GM12878 (cell line): ENCODE measurements at regions not wholly inside any gene's neighbourhood (a gene's known extent, or its start where the extent isn't known, plus 50 kb on each side); places are given as distances from the start of the nearest gene placed in this dataset.

Experiments
- BCLAF1 ChIP-seq: fragments of 450-650 bp; IDR thresholded peaks from 2 replicates; pipeline ENCODE4 v1.6.1; 2017; ENCODE audit warnings: antibody characterized with exemption, mild to moderate bottlenecking, moderate library complexity
- CBX5 ChIP-seq: sonication (generic); IDR thresholded peaks from 2 replicates; pipeline ENCODE4 v1.6.1; 2016; ENCODE audit warnings: low read depth, moderate library complexity, mild to moderate bottlenecking, inconsistent platforms
- CHD2 ChIP-seq: IDR thresholded peaks from 2 replicates; pipeline ENCODE4 v1.6.1; 2011; ENCODE audit warnings: low read depth, low read length, improper control_type of control experiment, borderline replicate concordance
- MTA3 ChIP-seq: IDR thresholded peaks from 2 replicates; pipeline ENCODE4 v1.6.1; 2012; ENCODE audit warnings: low read length, inconsistent platforms, borderline replicate concordance
- PML ChIP-seq: IDR thresholded peaks from 2 replicates; pipeline ENCODE4 v1.6.1; 2012; ENCODE audit warnings: low read length, inconsistent platforms
- SREBF2 ChIP-seq: IDR thresholded peaks from 2 replicates; pipeline ENCODE4 v1.6.1; 2012; ENCODE audit warnings: mild to moderate bottlenecking, low read length
- SUPT20H ChIP-seq: IDR thresholded peaks from 2 replicates; pipeline ENCODE4 v1.6.1; 2011; ENCODE audit warnings: low read depth, mild to moderate bottlenecking, low read length, moderate library complexity, borderline replicate concordance; ENCODE audit not compliant: control insufficient read depth
- YY1 ChIP-seq: IDR thresholded peaks from 2 replicates; pipeline ENCODE4 v1.6.1; 2011; ENCODE audit warnings: low read depth, mild to moderate bottlenecking, low read length
- ZNF217 ChIP-seq: fragments of 450-650 bp; IDR thresholded peaks from 2 replicates; pipeline ENCODE4 v1.6.1; 2017; ENCODE audit warnings: antibody characterized with exemption, mild to moderate bottlenecking
- TF ChIP-seq, protein P1 (sequence below): fragments of 450-650 bp; IDR thresholded peaks from 2 replicates; pipeline ENCODE4 v1.6.1; 2017; ENCODE audit warnings: mild to moderate bottlenecking, low read depth, inconsistent platforms; ENCODE audit not compliant: poor library complexity, severe bottlenecking
- TF ChIP-seq, protein P2 (sequence below): fragments of 450-650 bp; IDR thresholded peaks from 2 replicates; pipeline ENCODE4 v1.6.1; 2018; ENCODE audit warnings: mild to moderate bottlenecking, low read depth, moderate library complexity; ENCODE audit not compliant: partially characterized antibody

- TF ChIP-seq MTA3: no peak
- no peak for TF ChIP-seq PML
- TF ChIP-seq YY1: no peak
- no peak for TF ChIP-seq CBX5
- no peak for TF ChIP-seq CHD2
- TF ChIP-seq SREBF2: no peak
- TF ChIP-seq SUPT20H: no peak
- TF ChIP-seq, protein P1, sequence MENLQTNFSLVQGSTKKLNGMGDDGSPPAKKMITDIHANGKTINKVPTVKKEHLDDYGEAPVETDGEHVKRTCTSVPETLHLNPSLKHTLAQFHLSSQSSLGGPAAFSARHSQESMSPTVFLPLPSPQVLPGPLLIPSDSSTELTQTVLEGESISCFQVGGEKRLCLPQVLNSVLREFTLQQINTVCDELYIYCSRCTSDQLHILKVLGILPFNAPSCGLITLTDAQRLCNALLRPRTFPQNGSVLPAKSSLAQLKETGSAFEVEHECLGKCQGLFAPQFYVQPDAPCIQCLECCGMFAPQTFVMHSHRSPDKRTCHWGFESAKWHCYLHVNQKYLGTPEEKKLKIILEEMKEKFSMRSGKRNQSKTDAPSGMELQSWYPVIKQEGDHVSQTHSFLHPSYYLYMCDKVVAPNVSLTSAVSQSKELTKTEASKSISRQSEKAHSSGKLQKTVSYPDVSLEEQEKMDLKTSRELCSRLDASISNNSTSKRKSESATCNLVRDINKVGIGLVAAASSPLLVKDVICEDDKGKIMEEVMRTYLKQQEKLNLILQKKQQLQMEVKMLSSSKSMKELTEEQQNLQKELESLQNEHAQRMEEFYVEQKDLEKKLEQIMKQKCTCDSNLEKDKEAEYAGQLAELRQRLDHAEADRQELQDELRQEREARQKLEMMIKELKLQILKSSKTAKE: no peak
- no peak for TF ChIP-seq ZNF217
- TF ChIP-seq BCLAF1: no peak
- TF ChIP-seq, protein P2, sequence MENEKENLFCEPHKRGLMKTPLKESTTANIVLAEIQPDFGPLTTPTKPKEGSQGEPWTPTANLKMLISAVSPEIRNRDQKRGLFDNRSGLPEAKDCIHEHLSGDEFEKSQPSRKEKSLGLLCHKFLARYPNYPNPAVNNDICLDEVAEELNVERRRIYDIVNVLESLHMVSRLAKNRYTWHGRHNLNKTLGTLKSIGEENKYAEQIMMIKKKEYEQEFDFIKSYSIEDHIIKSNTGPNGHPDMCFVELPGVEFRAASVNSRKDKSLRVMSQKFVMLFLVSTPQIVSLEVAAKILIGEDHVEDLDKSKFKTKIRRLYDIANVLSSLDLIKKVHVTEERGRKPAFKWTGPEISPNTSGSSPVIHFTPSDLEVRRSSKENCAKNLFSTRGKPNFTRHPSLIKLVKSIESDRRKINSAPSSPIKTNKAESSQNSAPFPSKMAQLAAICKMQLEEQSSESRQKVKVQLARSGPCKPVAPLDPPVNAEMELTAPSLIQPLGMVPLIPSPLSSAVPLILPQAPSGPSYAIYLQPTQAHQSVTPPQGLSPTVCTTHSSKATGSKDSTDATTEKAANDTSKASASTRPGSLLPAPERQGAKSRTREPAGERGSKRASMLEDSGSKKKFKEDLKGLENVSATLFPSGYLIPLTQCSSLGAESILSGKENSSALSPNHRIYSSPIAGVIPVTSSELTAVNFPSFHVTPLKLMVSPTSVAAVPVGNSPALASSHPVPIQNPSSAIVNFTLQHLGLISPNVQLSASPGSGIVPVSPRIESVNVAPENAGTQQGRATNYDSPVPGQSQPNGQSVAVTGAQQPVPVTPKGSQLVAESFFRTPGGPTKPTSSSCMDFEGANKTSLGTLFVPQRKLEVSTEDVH: no peak
- TF ChIP-seq, all 136 proteins: peak for 0
These were observed 118.3 kb upstream of the NEO1 start (continued) for GRCh38 chr15:72933976-72934375.
